ENCODE measurements at regions not wholly inside any gene's neighbourhood (a gene's known extent, or its start where the extent isn't known, plus 50 kb on each side); places are given as distances from the start of the nearest gene placed in this dataset.

- Histone ChIP-seq H3K4me1 (ENCODE audit: insufficient read depth, low read length, poor library complexity, severe bottlenecking) (no peaks in the 10 kb centered on the region), H2AFZ (ENCODE audit: low read length) (no peak overlapping the region), H4K20me1 (ENCODE audit: insufficient read depth, low read length) (no peaks in the 10 kb centered on the region), H3K4me3 (ENCODE audit: low read depth, low read length, poor library complexity, severe bottlenecking) (no peak overlapping the region), H3K9me3 (ENCODE audit: low read length) (no peaks in the 10 kb centered on the region), H3K79me2 (ENCODE audit: insufficient read depth, low read depth, low read length) (no peaks in the 10 kb centered on the region), H3K36me3 (ENCODE audit: insufficient read depth, low read length) (no peaks in the 10 kb centered on the region), H3K9me2 (ENCODE audit: insufficient read depth, low read length) (no peaks in the 10 kb centered on the region), H3K27ac (ENCODE audit: low read depth, low read length, poor library complexity, severe bottlenecking) (no peak overlapping the region), H3K4me2 (ENCODE audit: low read length) (no peak overlapping the region)
- TF ChIP-seq CTCF (conservative IDR thresholded peaks at IDR 0.05; ENCODE audit: low read length) (no peak), EZH2phosphoT487 (IDR thresholded peaks at IDR 0.05; ENCODE audit: borderline replicate concordance, low read depth, low read length) (no peak)
- intact Hi-C loops (cut with micrococcal nuclease; ENCODE audit: unreplicated experiment): loop anchor here (10.0 kb wide), 1 partner anchor 422 kb away; no protein-coding TSS in a partner anchor
- ChIA-PET POLR2A (no interaction called here), CTCF (ENCODE audit: unreplicated experiment) (no interaction called here)
- BruUV-seq (replicated peaks): no TSS peak
- no peak for DNase-seq (ENCODE audit: low spot score)
Measured at GRCh38 chr18:61082976-61083630, 250.1 kb upstream of the CDH20 start.

- H3K79me2 ChIP-seq (ENCODE audit: insufficient read depth, low read depth, low read length): no peaks in the 10 kb centered on the region
- H4K20me1 ChIP-seq (ENCODE audit: insufficient read depth, low read length): no peaks in the 10 kb centered on the region
- intact Hi-C loops (cut with micrococcal nuclease; ENCODE audit: unreplicated experiment): loop anchor here (10.0 kb wide), 1 partner anchor 420 kb away; no protein-coding TSS in a partner anchor
- no peaks in the 10 kb centered on the region for H3K36me3 ChIP-seq (ENCODE audit: insufficient read depth, low read length)
- no peaks in the 10 kb centered on the region for H3K4me1 ChIP-seq (ENCODE audit: insufficient read depth, low read length, poor library complexity, severe bottlenecking)
- H3K9me3 ChIP-seq (ENCODE audit: low read length): no peaks in the 10 kb centered on the region
- CTCF ChIA-PET (ENCODE audit: unreplicated experiment): no interaction called here
- POLR2A ChIA-PET: no interaction called here
- H3K27ac ChIP-seq (ENCODE audit: low read depth, low read length, poor library complexity, severe bottlenecking): no peak overlapping the region
- no peak overlapping the region for H3K4me2 ChIP-seq (ENCODE audit: low read length)
- no peak for DNase-seq (ENCODE audit: low spot score)
- BruUV-seq (replicated peaks): no TSS peak
- TF ChIP-seq EZH2phosphoT487 (IDR thresholded peaks at IDR 0.05; ENCODE audit: borderline replicate concordance, low read depth, low read length) (no peak), CTCF (conservative IDR thresholded peaks at IDR 0.05; ENCODE audit: low read length) (no peak)
- no peaks in the 10 kb centered on the region for H3K9me2 ChIP-seq (ENCODE audit: insufficient read depth, low read length)
- H3K4me3 ChIP-seq (ENCODE audit: low read depth, low read length, poor library complexity, severe bottlenecking): no peak overlapping the region
- H2AFZ ChIP-seq (ENCODE audit: low read length): no peak overlapping the region
Measured at GRCh38 chr18:61085036-61085435, 248.2 kb upstream of the CDH20 start.

- Histone ChIP-seq H3K4me2 (ENCODE audit: low read length) (no peak overlapping the region), H3K9me3 (ENCODE audit: low read length) (no peaks in the 10 kb centered on the region), H3K9me2 (ENCODE audit: insufficient read depth, low read length) (no peaks in the 10 kb centered on the region), H3K4me3 (ENCODE audit: low read depth, low read length, poor library complexity, severe bottlenecking) (no peak overlapping the region), H4K20me1 (ENCODE audit: insufficient read depth, low read length) (no peaks in the 10 kb centered on the region), H2AFZ (ENCODE audit: low read length) (no peak overlapping the region), H3K36me3 (ENCODE audit: insufficient read depth, low read length) (no peaks in the 10 kb centered on the region), H3K27ac (ENCODE audit: low read depth, low read length, poor library complexity, severe bottlenecking) (no peak overlapping the region), H3K4me1 (ENCODE audit: insufficient read depth, low read length, poor library complexity, severe bottlenecking) (no peaks in the 10 kb centered on the region), H3K79me2 (ENCODE audit: insufficient read depth, low read depth, low read length) (no peaks in the 10 kb centered on the region)
- no peak for DNase-seq (ENCODE audit: low spot score)
- BruUV-seq (replicated peaks): no TSS peak
- POLR2A ChIA-PET: no interaction called here
- intact Hi-C loops (cut with micrococcal nuclease; ENCODE audit: unreplicated experiment): loop anchor here (10.0 kb wide), 1 partner anchor 419 kb away; no protein-coding TSS in a partner anchor
- CTCF ChIA-PET (ENCODE audit: unreplicated experiment): no interaction called here
- TF ChIP-seq CTCF (conservative IDR thresholded peaks at IDR 0.05; ENCODE audit: low read length) (no peak), EZH2phosphoT487 (IDR thresholded peaks at IDR 0.05; ENCODE audit: borderline replicate concordance, low read depth, low read length) (no peak)
Measured at GRCh38 chr18:61085761-61086160, 247.5 kb upstream of the CDH20 start.

Measured in OCI-LY7 (cell line).